Bone marrow (tissue), 2 donors: ENCODE measurements at regions not wholly inside any gene's neighbourhood (a gene's known extent, or its start where the extent isn't known, plus 50 kb on each side); places are given as distances from the start of the nearest gene placed in this dataset.
"Not testable (repeated sequence)": the region's sequence is repeated elsewhere in the genome, so short reads cannot be mapped to it uniquely, and the experiment has no call there.

ENCODE experiments used
- DNase-seq, 2 donors: peaks; one replicate each; lab custom pipeline; 2025; lab: John Stamatoyannopoulos, UW

GRCh38 chr13:73334445-73334844, 275.6 kb downstream of the KLF5 start:
- no peak for DNase-seq

- no peak for DNase-seq
Observed at GRCh38 chr13:73331556-73331955, 272.8 kb downstream of the KLF5 start.

DNA sequence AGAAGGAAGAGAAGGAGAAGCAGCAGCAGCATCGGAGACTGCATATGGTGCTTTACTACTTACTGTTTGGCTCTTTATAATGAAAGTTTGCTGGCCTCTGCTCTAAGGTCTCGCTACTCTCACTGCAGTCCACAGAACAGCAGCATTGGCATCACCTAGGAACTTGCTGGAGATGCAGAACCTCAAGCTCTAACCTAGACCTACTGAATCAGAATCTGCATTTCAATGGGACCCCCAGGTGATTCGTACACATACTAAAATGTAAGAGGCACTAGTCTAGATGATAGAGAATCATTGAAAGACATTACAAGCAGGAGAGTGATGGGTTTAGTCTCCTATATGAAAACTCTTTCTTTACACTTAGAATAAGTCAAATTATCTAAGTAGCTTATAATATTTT, 270.6 kb downstream of the KLF5 start:
- no peak for DNase-seq

- no peak for DNase-seq
Observed at GRCh38 chr13:73327579-73327978, 268.8 kb downstream of the KLF5 start.

GRCh38 chr13:73325723-73326558, 267.1 kb downstream of the KLF5 start:
- DNase-seq, result no peak

DNA sequence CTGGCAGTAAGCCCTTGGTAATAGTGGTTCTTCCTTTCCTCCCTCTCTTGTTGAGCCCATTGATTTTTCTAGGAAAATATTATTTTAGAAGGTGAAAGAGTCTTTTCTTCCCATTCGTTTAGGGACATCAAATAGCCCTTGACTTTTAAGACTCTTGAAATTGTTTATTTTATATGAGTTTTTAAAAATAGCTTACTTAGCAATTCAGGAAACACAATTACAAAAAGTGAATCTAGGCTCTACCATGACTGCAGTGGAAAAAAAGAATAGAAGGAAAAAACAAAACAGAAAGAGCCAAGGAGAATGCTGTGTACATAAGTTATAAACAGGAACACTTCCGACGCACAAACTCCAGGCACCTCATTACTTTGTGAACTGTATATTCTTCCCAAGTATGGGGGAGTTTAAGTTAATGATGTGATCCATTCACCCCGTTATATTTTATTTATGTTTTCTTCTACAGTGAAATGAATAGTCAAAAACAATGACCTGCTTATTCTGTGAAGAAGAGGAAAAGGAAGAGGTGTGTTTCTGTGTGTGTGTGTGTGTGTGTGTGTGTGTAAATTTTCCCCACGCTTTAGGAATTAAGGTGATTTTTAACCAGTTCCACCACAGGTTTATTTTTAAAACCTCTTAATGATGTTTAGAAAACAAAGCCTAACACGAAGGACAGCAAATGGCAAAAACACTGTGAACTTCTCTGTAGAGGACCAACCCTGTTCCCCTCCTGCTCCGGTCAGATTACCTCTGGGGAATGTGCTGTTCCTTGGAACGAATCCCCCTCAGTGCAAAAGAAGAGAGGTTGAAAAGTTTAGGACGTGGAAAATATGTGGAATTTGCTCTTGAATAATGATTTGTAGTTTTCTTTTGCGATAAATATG, 266.3 kb downstream of the KLF5 start:
- no peak for DNase-seq

GRCh38 chr13:73323615-73324014, 264.8 kb downstream of the KLF5 start:
- DNase-seq, result no peak

DNA sequence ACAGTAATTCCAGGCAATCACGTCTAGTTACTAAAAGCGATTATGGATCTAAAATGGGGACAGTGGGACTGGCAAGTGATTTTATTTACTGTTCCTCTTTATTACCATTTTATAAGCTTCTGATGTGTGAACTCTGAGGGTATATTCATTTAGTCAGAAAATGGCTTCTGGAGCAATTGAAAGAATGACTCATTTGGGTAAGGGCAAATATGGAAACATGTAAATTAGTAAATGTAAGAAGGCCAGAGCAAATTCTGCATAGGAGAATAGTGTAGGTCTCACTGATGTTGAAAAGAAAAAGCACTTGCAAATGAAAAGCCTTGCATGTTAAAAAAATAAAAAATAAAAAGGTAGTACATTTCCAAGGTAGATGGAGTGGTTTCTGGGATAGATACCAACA, 262.2 kb downstream of the KLF5 start:
- DNase-seq, result no peak

- DNase-seq, result no peak
Observed at GRCh38 chr13:73317140-73317539, 258.3 kb downstream of the KLF5 start.

DNA sequence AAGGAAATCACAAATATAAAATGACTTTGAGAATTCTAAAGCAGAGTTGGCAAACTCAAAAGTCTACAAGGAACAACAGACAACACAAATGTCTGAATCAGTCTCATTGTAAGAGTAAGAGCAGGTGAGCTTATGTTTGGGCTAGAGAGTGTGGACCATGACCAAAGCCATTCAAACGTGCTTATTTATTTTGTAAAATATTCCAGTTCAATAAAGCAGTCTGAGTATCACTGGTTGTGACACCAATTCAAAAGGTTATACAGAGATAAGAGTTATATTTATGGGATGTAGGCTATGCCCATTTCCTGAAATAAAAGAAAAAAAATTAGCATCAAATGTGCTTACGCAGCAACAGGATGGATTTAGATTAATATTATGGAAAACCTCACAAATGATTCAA, 251.6 kb downstream of the KLF5 start:
- no peak for DNase-seq

DNA sequence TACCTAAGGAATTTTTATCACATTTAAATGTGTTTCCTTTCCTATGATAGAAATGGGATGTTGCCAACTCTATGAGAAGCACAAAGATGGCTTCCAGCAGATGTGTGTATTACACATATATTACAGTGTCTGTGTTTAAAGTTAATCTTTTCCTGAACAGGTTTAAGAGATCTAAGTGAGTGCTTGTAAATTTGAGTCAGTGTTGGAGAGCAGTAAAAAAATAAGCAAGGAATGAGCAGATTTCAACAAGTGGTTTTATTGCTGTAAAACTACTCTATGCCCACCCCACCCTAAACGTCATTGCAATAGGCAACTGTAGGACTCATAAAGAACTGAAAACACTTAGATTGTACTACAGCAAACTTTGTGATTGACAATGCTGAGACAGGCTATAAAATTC, 248.7 kb downstream of the KLF5 start:
- DNase-seq, result no peak

GRCh38 chr13:73306688-73307087, 247.9 kb downstream of the KLF5 start:
- no peak for DNase-seq

- no peak for DNase-seq
Observed at GRCh38 chr13:73304442-73304841, 245.6 kb downstream of the KLF5 start.

DNA sequence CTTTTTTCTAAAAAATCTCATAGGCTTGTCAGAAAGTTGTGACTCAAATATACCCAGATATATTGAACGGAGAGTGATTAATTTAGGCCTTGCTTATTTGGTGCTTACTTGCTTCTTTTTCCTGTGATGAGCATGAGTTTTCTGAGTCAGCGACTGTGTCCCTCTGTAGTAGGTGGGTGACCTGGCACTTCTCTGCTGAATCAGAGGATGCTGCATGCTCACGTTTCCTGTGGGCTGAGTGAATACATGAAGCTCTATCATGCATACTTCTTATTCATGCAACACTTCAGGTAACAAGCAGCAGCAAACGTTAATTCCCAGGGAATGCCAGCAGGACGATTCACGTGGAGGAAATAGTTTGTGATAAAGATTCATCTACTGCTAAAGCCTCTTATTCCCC, 245.0 kb downstream of the KLF5 start:
- no peak for DNase-seq

DNA sequence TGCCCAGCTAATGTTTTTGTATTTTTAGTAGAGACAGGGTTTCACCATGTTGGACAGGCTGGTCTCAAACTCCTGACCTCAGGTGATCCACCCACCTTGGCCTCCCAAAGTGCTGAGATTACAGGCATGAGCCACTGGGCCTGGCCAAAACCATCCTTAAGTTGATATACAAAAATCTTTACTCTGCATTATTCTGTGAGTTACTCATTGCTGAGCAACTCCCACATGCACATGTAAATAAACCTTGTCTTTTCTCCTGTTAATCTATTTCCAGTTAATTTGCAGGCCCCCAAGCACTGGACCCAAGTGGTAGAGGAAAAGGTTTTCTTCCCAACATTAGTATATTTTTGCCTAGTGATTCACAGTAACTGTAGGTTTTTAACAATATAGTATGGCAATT, 242.8 kb downstream of the KLF5 start:
- DNase-seq, result not testable (repeated sequence)

DNA sequence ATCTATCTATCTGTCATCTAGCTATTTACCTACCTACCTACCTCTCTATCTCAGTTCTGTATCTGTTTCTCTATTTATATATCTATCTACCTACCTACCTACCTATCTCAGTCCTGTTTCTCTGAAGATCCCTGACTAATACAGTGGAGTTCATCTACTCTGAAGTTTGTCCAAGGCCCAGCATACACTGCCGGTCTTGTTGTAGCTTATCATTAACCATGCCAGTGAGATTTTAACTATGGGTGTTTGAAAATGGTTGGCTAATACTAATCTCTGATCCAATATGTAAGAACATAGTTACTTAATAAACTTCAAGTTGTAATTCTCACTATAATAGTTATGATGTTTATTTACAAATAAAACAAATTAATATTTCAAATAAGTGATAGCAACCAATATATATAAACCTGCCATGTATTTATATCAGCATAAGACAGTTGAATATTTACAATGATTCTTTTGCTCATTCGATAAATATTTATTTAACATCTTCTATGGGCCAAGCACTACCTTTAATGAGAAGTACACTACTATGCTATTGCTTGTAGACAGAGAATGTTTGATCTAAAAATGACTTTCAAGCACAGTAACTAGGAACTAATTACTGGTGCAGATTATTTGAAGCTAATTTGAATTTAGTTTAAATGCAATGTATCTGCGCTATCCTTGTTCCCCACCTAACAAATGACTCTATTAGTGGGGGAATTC, 242.1 kb downstream of the KLF5 start:
- no peak for DNase-seq

DNA sequence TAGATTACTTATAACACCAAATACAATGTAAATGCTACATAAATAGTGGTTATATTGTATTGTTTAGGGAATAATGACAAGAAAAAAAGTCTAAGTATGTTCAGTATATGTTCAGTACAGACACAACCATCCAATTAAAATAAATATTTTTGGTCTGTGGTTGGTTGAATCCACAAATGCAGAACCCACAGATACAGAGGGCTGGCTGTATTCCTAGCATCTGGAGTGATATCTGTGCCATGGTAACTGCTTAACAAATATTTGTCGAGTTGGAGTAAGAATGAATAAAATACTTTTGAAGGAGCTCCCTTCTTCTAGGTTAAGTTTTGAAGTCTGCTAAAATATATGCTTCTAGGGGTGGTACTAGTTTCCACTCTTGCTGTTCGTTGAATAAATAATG, 241.0 kb downstream of the KLF5 start:
- no peak for DNase-seq

GRCh38 chr13:73293913-73294523, 235.2 kb downstream of the KLF5 start:
- no peak for DNase-seq

- DNase-seq, result no peak
Observed at GRCh38 chr13:73292127-73292526, 233.3 kb downstream of the KLF5 start.

DNA sequence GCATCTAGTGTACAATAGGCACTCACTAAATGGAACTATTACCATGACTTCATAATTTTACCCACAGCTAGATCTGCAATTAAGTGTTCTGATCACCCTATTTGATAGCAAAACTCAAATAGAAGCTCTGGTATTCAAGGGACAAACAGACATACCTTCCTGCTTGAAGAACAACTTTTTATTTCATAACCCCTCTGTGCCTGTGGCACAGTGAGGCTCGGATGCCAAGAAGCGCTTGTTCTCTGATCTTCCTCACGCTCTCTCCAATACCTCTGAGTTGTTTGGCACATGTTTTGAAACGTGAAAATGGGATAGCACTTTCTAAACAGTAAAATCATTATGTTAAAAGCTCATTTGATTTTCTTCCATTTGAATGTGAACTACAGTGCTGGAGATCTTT, 232.0 kb downstream of the KLF5 start:
- DNase-seq, result no peak

GRCh38 chr13:73288596-73288995, 229.8 kb downstream of the KLF5 start:
- no peak for DNase-seq

DNA sequence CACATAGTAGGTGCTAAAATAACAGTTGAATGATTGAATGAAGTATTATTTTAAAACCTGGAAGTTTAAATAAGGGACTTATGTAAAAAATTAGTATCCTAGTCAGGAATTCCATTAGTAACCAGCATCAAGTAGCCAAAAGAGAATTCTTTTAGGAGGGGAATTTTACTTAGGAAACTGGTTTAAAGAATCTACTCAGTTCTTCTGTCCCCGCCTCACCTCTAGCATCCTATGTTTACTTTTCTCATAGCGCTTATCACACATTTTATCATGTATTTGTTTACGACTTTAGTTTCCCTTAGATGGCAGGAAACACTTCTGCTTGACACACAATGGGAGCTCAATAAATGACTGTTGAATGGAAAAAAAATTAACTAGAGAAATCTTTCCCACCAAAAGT, 229.0 kb downstream of the KLF5 start:
- DNase-seq, result no peak
